ENCODE measurements at regions not wholly inside any gene's neighbourhood (a gene's known extent, or its start where the extent isn't known, plus 50 kb on each side); places are given as distances from the start of the nearest gene placed in this dataset.
"Not testable (repeated sequence)": the region's sequence is repeated elsewhere in the genome, so short reads cannot be mapped to it uniquely, and the experiment has no call there.

DNA sequence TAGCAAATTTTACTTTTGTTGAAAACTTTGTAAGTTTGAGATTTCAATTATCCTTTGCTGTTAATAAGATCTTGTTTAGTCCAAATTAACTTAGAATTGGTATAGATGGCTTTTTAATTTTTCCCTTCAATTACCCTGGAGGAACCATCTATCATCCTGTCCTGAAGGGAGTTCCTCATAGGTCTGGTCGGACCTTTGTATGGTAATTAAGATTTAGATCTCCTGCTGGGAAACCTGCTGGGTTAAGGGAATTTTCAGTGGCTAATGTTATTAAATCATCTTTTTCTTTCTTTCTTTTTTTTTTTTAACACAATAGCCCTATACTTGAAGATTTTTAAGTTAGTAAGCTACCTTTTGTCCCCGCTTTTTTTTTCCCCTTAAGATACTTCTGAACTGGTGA lies 63.0 kb upstream of the PRMT8 start:
- Histone ChIP-seq H3K36me3 (ENCODE audit: insufficient read depth, low read length) (no peaks in the 10 kb centered on the region), H3K4me3 (ENCODE audit: low read depth, low read length, poor library complexity, severe bottlenecking) (no peak overlapping the region), H3K4me2 (ENCODE audit: low read length) (no peak overlapping the region), H3K4me1 (ENCODE audit: insufficient read depth, low read length, poor library complexity, severe bottlenecking) (no peaks in the 10 kb centered on the region), H3K9me3 (ENCODE audit: low read length) (no peaks in the 10 kb centered on the region), H4K20me1 (ENCODE audit: insufficient read depth, low read length) (no peaks in the 10 kb centered on the region), H2AFZ (ENCODE audit: low read length) (no peak overlapping the region), H3K27ac (ENCODE audit: low read depth, low read length, poor library complexity, severe bottlenecking) (no peak overlapping the region), H3K9me2 (ENCODE audit: insufficient read depth, low read length) (no peaks in the 10 kb centered on the region), H3K79me2 (ENCODE audit: insufficient read depth, low read depth, low read length) (no peaks in the 10 kb centered on the region)
- POLR2A ChIA-PET: interaction anchor here (0.7 kb wide), 1 partner anchor 274 kb away, joined by 3 read pairs; no protein-coding TSS in a partner anchor
- DNase-seq (ENCODE audit: low spot score): no peak
- no TSS peak for BruUV-seq (replicated peaks)
- intact Hi-C loops (cut with micrococcal nuclease; ENCODE audit: unreplicated experiment): no loop called here
- TF ChIP-seq, protein P1, sequence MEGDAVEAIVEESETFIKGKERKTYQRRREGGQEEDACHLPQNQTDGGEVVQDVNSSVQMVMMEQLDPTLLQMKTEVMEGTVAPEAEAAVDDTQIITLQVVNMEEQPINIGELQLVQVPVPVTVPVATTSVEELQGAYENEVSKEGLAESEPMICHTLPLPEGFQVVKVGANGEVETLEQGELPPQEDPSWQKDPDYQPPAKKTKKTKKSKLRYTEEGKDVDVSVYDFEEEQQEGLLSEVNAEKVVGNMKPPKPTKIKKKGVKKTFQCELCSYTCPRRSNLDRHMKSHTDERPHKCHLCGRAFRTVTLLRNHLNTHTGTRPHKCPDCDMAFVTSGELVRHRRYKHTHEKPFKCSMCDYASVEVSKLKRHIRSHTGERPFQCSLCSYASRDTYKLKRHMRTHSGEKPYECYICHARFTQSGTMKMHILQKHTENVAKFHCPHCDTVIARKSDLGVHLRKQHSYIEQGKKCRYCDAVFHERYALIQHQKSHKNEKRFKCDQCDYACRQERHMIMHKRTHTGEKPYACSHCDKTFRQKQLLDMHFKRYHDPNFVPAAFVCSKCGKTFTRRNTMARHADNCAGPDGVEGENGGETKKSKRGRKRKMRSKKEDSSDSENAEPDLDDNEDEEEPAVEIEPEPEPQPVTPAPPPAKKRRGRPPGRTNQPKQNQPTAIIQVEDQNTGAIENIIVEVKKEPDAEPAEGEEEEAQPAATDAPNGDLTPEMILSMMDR (conservative IDR thresholded peaks at IDR 0.05; ENCODE audit: low read length): no peak
- no peak for TF ChIP-seq EZH2phosphoT487 (IDR thresholded peaks at IDR 0.05; ENCODE audit: borderline replicate concordance, low read depth, low read length)
- CTCF ChIA-PET (ENCODE audit: unreplicated experiment): no interaction called here

DNA sequence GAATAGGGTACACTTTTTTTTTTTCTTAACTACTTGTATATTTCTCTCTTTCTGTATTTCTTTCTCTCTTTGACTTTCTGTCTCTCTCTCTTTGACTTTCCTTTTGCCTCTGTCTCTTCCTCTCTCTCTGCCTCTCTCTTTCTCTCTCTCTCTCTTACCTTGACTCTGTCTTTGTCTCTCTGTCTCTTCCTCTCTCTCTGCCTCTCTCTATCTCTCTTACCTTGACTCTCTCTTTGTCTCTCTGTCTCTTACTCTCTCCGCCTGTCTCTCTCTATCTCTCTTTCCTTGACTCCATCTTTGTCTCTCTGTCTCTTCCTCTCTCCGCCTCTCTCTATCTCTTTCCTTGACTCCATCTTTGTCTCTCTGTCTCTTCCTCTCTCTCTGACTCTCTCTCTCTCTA lies 62.4 kb upstream of the PRMT8 start:
- no peaks in the 10 kb centered on the region for H3K79me2 ChIP-seq (ENCODE audit: insufficient read depth, low read depth, low read length)
- H4K20me1 ChIP-seq (ENCODE audit: insufficient read depth, low read length): no peaks in the 10 kb centered on the region
- H3K4me2 ChIP-seq (ENCODE audit: low read length): no peak overlapping the region
- DNase-seq (ENCODE audit: low spot score): no peak
- H3K36me3 ChIP-seq (ENCODE audit: insufficient read depth, low read length): no peaks in the 10 kb centered on the region
- no peak overlapping the region for H3K4me3 ChIP-seq (ENCODE audit: low read depth, low read length, poor library complexity, severe bottlenecking)
- POLR2A ChIA-PET: interaction anchor here (0.7 kb wide), 1 partner anchor 274 kb away, joined by 3 read pairs; no protein-coding TSS in a partner anchor
- TF ChIP-seq EZH2phosphoT487 (IDR thresholded peaks at IDR 0.05; ENCODE audit: borderline replicate concordance, low read depth, low read length): no peak
- TF ChIP-seq, protein P1 (conservative IDR thresholded peaks at IDR 0.05; ENCODE audit: low read length): no peak
- no TSS peak for BruUV-seq (replicated peaks)
- intact Hi-C loops (cut with micrococcal nuclease; ENCODE audit: unreplicated experiment): no loop called here
- H3K9me2 ChIP-seq (ENCODE audit: insufficient read depth, low read length): no peaks in the 10 kb centered on the region
- H2AFZ ChIP-seq (ENCODE audit: low read length): no peak overlapping the region
- no peaks in the 10 kb centered on the region for H3K4me1 ChIP-seq (ENCODE audit: insufficient read depth, low read length, poor library complexity, severe bottlenecking)
- no peaks in the 10 kb centered on the region for H3K9me3 ChIP-seq (ENCODE audit: low read length)
- H3K27ac ChIP-seq (ENCODE audit: low read depth, low read length, poor library complexity, severe bottlenecking): no peak overlapping the region
- CTCF ChIA-PET (ENCODE audit: unreplicated experiment): no interaction called here

DNA sequence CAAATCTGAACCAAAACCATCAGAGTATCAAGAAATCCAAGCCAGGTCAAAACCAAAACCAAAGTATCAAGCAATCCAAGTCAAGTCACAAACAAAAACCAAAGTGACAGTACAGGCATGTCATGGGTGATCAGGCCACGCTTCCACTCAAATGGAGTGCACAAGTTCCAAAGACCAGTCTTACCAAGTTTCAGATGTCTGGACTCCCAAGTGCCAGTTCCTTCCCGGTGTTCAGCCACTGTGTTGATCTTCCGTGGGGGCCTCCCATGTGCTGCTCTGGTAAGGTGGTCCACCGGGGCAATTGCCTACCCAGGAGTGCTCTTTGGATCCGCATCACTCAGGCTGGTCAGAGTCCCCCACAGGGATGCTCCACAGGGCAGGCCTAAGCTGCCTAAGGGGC lies 61.5 kb upstream of the PRMT8 start:
- not testable (repeated sequence) for BruUV-seq (replicated peaks); H3K4me1 ChIP-seq (ENCODE audit: insufficient read depth, low read length, poor library complexity, severe bottlenecking)

More for the DNA sequence above, 61.5 kb upstream of the PRMT8 start:
- POLR2A ChIA-PET; intact Hi-C loops (cut with micrococcal nuclease; ENCODE audit: unreplicated experiment); H3K9me2 ChIP-seq (ENCODE audit: insufficient read depth, low read length); H3K9me3 ChIP-seq (ENCODE audit: low read length); H4K20me1 ChIP-seq (ENCODE audit: insufficient read depth, low read length); H3K4me2 ChIP-seq (ENCODE audit: low read length); H3K4me3 ChIP-seq (ENCODE audit: low read depth, low read length, poor library complexity, severe bottlenecking); DNase-seq (ENCODE audit: low spot score); H2AFZ ChIP-seq (ENCODE audit: low read length); CTCF ChIA-PET (ENCODE audit: unreplicated experiment); H3K27ac ChIP-seq (ENCODE audit: low read depth, low read length, poor library complexity, severe bottlenecking); H3K79me2 ChIP-seq (ENCODE audit: insufficient read depth, low read depth, low read length); H3K36me3 ChIP-seq (ENCODE audit: insufficient read depth, low read length): not testable (repeated sequence)
